Stimulated activated CD4-positive, alpha-beta T cell treated with anti-CD3 and anti-CD28 coated beads, Interleukin-4, amount 100 ng/mL, for 48 hours (primary cell): ENCODE measurements at regions not wholly inside any gene's neighbourhood (a gene's known extent, or its start where the extent isn't known, plus 50 kb on each side); places are given as distances from the start of the nearest gene placed in this dataset.
"Not testable (repeated sequence)": the region's sequence is repeated elsewhere in the genome, so short reads cannot be mapped to it uniquely, and the experiment has no call there.

Experiments
- DNase-seq, 2 donors: peaks; one replicate each; pipeline ENCODE4 v3.0.0-alpha.2; 2020; ENCODE audit warnings: low read depth in 2 of 2

GRCh38 chr15:46098006-46098405 lies 463.2 kb downstream of the SQOR start:
- not testable (repeated sequence) for DNase-seq

GRCh38 chr15:46110755-46111154 lies 475.9 kb downstream of the SQOR start:
- DNase-seq, result no peak

- DNase-seq, result no peak
Measured at GRCh38 chr15:46111730-46112129, 476.9 kb downstream of the SQOR start.

GRCh38 chr15:46117071-46117470 lies 482.2 kb downstream of the SQOR start:
- DNase-seq, result no peak

- DNase-seq, result no peak
Measured at GRCh38 chr15:46120713-46121112, 485.9 kb downstream of the SQOR start.

GRCh38 chr15:46121441-46121840 lies 486.6 kb downstream of the SQOR start:
- DNase-seq, result no peak

- no peak for DNase-seq
Measured at GRCh38 chr15:46126581-46126980, 491.8 kb downstream of the SQOR start.

- DNase-seq, result no peak
Measured at GRCh38 chr15:46127361-46127874, 492.6 kb downstream of the SQOR start.

GRCh38 chr15:46129145-46129544 lies 494.3 kb downstream of the SQOR start:
- DNase-seq, result no peak

- DNase-seq, result no peak
Measured at GRCh38 chr15:46131876-46132275, 497.0 kb downstream of the SQOR start.

GRCh38 chr15:46137443-46137842 lies 502.6 kb downstream of the SQOR start:
- DNase-seq, result no peak

- no peak for DNase-seq
Measured at GRCh38 chr15:46146002-46146401, 511.2 kb downstream of the SQOR start.

- no peak for DNase-seq
Measured at GRCh38 chr15:46146915-46147314, 512.1 kb downstream of the SQOR start.

- DNase-seq, result no peak
Measured at GRCh38 chr15:46151786-46152185, 517.0 kb downstream of the SQOR start.

- DNase-seq, result no peak
Measured at GRCh38 chr15:46166750-46167149, 531.9 kb downstream of the SQOR start.

- DNase-seq, result no peak
Measured at GRCh38 chr15:46170326-46170725, 535.5 kb downstream of the SQOR start.

- DNase-seq, result no peak
Measured at GRCh38 chr15:46174122-46174521, 539.3 kb downstream of the SQOR start.

- DNase-seq, result no peak
Measured at GRCh38 chr15:46177219-46177618, 542.4 kb downstream of the SQOR start.

- no peak for DNase-seq
Measured at GRCh38 chr15:46178138-46178537, 543.3 kb downstream of the SQOR start.

GRCh38 chr15:46207341-46207740 lies 572.5 kb downstream of the SQOR start:
- no peak for DNase-seq

- no peak for DNase-seq
Measured at GRCh38 chr15:46213551-46213950, 578.7 kb downstream of the SQOR start.

- DNase-seq, result no peak
Measured at GRCh38 chr15:46222826-46223225, 588.0 kb downstream of the SQOR start.

GRCh38 chr15:46229263-46229662 lies 594.4 kb downstream of the SQOR start:
- DNase-seq, result no peak

GRCh38 chr15:46231786-46232185 lies 597.0 kb downstream of the SQOR start:
- DNase-seq, result no peak

GRCh38 chr15:46232471-46232870 lies 597.6 kb downstream of the SQOR start:
- DNase-seq, result no peak
